ENCODE measurements at regions not wholly inside any gene's neighbourhood (a gene's known extent, or its start where the extent isn't known, plus 50 kb on each side); places are given as distances from the start of the nearest gene placed in this dataset.

DNA sequence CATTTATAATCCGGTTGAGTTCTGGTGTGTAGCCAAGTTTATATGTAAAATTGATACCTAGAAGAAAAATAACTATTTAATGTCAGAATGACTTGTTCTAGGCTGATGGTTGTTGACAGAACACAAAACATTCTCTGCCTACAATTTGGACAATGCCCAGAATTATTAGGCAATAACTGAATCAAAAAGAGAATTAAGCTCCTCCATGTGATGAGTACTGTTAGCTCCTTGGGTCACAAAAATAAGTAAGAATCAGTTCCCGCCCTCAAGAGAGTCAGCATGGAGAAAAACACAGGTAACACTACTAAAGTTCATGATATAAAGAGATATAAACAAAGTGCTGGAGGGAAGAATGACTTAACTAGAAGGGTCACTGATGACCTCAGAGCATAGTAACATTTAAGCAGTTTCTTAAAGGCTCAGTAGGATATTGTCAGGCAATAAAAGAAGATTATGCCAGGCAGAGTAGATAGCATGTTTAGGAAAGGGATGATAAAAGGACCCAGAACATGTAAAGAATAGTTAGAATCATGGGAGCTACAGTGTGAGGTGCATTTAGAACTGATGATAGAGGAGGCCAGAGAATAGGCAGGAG is 200.5 kb upstream of the ACTBL2 start:
- TF ChIP-seq GATA3 (IDR thresholded peaks at IDR 0.05; ENCODE audit: low read depth, low read length) (no peak), GATA2 (IDR thresholded peaks at IDR 0.05; ENCODE audit: low read depth, low read length) (no peak)

DNA sequence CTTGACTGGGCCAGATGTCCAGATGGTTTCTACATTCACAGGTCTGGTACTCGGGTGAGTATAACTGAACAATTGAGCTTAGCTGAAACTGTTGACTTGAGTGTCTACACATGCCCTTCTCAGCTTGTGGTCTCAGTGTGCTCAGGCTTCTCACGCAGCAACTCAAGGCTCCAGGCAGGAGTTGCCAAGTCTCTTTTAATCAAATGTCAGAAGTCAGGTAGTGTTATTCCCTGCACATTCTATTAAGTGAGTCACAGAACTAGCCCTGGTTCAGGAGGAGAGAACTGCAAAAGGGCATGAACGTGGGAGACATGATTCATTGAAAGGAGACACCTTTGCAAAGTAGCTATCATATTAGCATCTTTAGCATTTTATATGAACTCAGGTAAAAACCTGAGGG is 199.3 kb upstream of the ACTBL2 start:
- no peak for TF ChIP-seq GATA2 (IDR thresholded peaks at IDR 0.05; ENCODE audit: low read depth, low read length)

DNA sequence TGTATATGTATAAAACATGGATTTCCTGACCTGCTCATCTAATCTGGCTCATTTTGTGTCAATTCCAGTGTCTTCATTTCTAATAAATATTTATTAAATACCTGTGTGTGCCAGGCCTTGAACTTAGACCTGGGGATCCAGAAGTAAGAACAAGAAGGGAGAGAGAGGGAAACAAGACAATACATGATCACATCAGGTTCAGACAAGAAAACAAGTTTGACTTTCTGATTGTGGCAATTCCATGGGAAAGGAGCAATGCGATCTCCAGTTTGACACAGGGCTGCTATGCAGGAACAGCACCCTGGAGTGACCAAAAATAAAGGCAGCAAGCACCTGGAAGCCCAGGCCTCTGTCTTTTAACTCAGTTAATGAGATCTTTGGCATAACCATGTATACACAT is 198.1 kb upstream of the ACTBL2 start:
- no peak for TF ChIP-seq GATA2 (IDR thresholded peaks at IDR 0.05; ENCODE audit: low read depth, low read length)
- no peak for TF ChIP-seq GATA3 (IDR thresholded peaks at IDR 0.05; ENCODE audit: low read depth, low read length)

DNA sequence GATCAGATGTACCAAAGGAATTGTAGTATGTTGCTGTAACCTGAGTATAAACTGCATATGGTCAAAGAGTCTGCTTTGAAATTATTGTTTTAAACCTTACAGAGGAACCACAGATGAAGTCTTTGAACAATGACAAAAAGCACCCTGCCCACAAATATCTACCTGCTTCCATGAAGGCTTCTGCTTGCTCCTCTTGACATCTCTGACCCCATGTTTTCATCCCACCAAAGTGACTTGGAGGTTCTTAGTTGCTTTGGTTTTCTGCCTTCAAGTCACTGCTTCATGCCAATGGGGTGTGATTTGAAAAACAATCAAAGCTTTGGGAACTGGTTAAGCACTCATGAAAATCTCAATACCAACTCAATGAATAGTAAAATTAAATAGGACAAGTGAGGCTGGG is 194.6 kb upstream of the ACTBL2 start:
- TF ChIP-seq GATA3 (IDR thresholded peaks at IDR 0.05; ENCODE audit: low read depth, low read length): no peak
- TF ChIP-seq GATA2 (IDR thresholded peaks at IDR 0.05; ENCODE audit: low read depth, low read length): no peak

DNA sequence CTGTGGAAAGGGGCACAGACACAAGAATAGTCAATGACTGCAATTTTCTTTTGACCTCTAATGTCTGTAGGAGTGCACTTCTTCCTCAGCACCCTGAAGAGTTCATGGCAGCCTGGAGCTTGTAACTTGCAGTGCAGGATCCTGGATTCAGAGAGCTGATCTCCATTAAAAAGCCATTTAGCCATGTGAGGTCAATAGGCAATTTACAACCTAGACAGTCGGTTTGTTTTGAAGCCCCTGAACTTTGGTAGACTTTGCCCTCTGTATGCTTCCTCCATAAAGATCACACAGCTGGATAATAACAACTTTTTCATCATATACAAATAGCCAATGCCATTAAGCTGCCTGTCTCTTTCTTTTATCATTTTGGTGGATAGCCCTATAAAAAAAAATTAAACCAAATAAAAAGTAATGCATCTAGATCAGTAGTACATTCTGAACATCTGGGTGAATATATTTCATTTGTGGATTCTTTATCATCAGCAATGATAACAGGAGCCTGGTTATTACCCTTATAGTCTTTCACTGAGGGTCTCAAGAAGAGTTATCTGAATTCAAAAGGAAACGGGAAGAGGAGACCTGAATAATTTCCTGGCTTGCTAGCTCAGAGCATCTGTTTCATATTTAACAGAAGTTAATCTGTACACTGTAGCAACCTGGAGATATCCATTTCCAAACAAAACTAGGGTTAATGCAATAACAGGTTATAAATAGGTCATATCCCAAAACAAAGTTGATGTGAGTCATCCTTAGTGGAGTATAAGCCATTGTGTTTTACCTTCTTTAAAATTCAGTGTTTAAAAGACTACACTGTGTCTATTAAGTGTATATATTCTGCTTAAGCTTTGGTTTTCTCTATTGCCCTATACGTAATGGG is 193.8 kb upstream of the ACTBL2 start:
- TF ChIP-seq GATA3 (IDR thresholded peaks at IDR 0.05; ENCODE audit: low read depth, low read length) (no peak), GATA2 (IDR thresholded peaks at IDR 0.05; ENCODE audit: low read depth, low read length) (no peak)

DNA sequence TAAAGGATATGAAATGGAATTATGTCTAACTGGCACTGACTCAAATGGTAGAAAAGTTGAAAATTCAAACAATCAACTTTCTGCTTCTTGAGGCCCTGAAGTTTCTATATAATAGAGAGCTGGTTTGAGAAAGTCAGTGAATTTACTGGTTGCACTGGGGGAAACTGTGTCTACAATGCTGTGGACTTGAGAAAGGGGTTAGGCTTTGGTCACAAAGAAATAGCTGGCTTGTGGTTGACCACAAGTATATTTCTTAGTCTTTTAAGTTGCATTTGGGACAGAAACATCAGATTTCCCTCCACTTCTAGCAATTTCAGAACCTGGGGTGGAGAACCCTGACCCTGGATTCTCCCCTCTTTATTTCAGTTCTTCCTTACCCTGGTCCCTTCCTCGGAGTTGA is 192.6 kb upstream of the ACTBL2 start:
- TF ChIP-seq GATA2 (IDR thresholded peaks at IDR 0.05; ENCODE audit: low read depth, low read length): no peak
- TF ChIP-seq GATA3 (IDR thresholded peaks at IDR 0.05; ENCODE audit: low read depth, low read length): no peak

DNA sequence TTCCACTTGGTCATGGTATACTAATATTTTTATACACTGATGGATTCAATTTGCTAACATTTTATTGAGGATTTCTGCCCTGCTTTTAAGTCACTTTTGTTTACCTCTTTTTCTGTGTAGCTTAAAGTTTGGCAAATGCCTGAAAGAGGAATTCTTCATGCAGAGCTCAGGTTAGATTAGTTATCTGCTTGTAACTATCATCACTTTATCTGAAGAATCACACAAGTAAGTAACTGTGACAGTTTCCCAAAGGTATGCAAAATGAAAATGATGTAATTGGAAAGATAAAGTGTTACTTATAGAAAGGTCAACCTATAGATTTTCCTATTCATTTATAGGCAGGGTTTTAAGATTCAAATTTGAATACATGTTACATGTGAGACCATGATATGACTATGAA is 188.8 kb upstream of the ACTBL2 start:
- TF ChIP-seq GATA2 (IDR thresholded peaks at IDR 0.05; ENCODE audit: low read depth, low read length): no peak
- no peak for TF ChIP-seq GATA3 (IDR thresholded peaks at IDR 0.05; ENCODE audit: low read depth, low read length)

DNA sequence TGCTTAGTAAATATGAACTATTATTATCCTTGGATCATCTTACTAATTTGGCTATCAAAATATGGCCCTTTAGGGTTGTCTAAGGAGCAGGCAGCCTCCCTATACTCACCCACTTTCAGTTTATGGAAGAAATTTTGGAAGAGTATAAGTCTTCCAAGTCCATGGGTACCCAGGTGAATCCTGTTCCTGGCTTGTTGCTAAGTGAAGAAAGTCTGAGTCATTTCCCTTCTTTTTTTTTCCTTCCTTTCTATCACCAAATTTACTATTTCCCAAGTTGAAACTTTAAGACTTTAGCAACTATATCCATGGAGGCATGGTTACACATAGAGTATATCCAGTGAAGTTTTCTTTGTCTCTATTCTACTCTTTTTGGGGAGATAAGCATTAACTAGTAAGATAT is 184.0 kb upstream of the ACTBL2 start:
- no peak for TF ChIP-seq GATA3 (IDR thresholded peaks at IDR 0.05; ENCODE audit: low read depth, low read length)
- no peak for TF ChIP-seq GATA2 (IDR thresholded peaks at IDR 0.05; ENCODE audit: low read depth, low read length)

DNA sequence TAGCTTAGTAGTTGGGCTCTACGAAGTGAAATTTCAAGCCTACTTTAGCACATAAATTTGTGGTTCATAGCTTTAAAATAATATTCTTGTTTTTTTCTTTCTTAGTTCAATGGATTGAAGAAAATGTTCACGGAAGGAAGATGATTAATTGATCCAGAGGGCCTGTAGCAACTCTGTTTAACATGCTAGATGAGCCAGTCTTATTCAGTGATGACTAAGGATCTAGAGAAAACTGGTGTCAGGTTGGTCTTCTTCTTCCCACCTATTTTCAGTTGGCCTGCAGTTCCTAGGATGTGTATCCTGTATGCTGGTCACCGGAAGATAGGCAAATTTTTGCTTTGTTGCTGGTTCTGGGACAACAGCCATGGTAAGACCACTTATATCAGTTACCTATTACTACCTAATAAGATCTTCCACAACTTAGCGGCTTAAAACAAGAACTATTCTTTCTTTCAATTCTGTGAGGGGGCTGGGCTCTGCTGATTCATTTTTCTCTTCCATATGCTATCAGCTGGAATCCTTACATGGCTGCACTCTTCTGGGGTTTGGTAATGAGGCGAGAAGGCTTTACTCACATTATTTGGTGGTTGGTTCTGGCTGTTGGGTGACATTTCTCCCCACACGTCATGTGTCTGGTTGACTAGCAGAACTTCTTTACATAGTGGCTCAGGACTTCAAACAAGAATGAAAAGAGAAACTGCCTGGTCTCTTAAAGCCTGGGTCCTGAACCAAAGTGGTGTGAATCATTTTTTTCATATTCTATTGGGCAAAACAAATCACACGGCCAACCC is 182.7 kb upstream of the ACTBL2 start:
- TF ChIP-seq GATA2 (IDR thresholded peaks at IDR 0.05; ENCODE audit: low read depth, low read length): no peak
- no peak for TF ChIP-seq GATA3 (IDR thresholded peaks at IDR 0.05; ENCODE audit: low read depth, low read length)

DNA sequence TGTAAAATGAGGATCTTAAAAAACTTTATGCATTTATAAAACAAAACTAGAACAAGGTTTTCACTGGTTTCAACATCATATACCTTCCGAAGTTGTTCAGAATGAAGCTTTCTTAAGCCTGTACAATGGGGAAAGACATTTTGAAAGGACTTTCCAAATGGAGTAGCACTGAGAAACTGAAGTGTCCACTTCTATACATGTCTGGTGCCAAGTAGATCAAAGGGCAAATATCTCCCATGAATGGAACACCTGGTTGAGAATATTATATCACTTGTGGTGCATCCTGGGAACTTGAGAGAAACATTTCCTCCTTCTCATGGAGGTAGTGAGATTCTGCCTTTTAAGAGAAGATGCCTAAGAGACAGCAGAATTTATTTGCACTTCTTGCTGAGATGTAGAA is 182.1 kb upstream of the ACTBL2 start:
- no peak for TF ChIP-seq GATA2 (IDR thresholded peaks at IDR 0.05; ENCODE audit: low read depth, low read length)
- TF ChIP-seq GATA3 (IDR thresholded peaks at IDR 0.05; ENCODE audit: low read depth, low read length): no peak

DNA sequence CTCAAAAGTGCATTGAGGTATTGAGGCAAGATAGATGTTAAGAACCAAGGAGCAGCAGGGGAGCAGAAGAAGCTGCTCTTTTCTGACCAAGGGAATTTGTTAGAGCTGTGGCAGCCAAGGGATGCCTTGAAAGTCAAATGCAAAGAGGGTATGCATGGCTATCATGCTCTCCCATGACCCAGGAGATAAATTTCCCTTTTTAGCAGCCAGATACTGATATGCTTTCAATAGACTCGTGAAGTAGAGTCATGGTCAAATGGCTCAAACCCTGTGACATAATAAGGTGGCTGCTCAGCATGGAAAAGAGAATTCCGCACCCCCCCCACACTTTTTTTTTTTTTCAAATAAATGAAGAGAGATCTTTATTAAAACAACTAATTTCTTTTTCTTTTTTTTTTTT is 180.9 kb upstream of the ACTBL2 start:
- TF ChIP-seq GATA3 (IDR thresholded peaks at IDR 0.05; ENCODE audit: low read depth, low read length) (no peak), GATA2 (IDR thresholded peaks at IDR 0.05; ENCODE audit: low read depth, low read length) (no peak)

DNA sequence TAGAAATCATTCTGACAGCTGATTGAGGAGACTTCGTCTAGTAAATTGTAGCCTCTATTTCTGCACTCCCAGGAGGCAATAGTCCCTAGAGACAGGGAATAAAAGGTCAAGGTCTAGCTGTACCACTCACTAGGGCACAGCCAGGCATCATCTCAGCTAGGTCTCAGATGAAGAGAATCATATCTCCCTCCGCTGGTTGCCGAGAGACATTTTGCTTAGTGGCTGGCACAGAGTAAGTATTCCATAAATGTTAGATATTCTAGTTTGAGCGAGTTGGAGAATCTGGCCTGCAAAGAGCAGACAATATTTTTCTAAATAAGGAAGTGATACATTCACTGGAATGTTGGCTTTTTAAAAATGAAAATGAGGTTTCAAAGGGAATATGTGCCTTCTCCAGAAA is 180.4 kb upstream of the ACTBL2 start:
- no peak for TF ChIP-seq GATA3 (IDR thresholded peaks at IDR 0.05; ENCODE audit: low read depth, low read length)
- TF ChIP-seq GATA2 (IDR thresholded peaks at IDR 0.05; ENCODE audit: low read depth, low read length): no peak

DNA sequence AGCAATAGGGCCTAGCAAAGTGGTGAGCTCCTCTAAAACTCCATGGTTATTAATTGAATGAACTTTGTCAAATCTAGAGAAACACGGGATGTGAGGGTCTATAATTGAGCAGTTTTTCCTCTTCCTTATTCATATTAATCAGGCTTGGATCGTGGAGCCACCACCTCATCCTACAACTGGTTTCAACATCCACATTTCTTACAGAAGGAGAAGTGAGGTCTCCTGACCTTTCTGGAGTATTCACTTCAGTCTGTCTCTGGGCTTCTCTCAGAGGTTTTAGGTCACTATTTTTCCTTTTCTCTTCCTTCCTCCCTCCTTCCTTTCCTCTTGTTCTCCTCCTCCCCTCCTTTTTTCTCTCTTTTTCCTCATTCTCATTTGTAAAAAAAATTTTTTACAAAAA is 177.3 kb upstream of the ACTBL2 start:
- TF ChIP-seq GATA2 (IDR thresholded peaks at IDR 0.05; ENCODE audit: low read depth, low read length) (no peak), GATA3 (IDR thresholded peaks at IDR 0.05; ENCODE audit: low read depth, low read length) (no peak)

DNA sequence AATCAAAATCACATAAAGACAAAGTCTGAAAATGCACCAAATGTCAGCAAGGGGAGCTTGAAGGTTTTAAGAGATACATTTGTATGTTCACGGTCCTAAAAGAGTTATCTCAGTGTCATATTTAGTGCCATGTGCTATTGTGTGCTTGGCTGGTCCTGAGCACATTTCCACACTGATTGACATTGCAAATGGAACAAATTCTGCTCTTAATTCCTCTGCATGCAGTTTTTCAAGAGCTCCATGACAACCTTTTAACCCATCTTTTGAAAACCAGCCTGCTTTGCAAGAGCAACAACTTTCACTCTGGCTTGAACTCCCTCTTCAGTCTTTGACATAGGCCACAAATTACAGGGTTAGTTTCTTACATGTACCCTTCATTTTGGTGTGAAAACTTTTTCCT is 175.4 kb upstream of the ACTBL2 start:
- no peak for TF ChIP-seq GATA3 (IDR thresholded peaks at IDR 0.05; ENCODE audit: low read depth, low read length)
- no peak for TF ChIP-seq GATA2 (IDR thresholded peaks at IDR 0.05; ENCODE audit: low read depth, low read length)

DNA sequence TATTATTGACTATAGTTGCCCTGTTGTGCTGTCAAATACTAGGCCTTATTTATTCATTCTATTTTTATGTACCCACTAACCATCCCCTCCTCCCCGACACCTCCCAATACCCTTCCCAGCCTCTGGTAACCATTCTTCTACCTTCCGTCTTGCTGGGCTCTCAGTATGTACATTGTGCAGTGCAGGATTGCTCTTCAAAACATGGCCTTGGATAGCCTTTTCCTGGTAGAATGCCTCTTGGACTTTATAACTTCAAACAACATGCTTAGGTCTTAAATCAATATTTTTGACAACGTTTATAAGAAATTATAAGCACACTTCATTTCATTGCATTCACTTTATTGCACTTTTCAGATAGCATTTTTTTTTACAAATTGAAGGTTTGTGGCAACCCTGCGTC is 172.6 kb upstream of the ACTBL2 start:
- no peak for TF ChIP-seq GATA3 (IDR thresholded peaks at IDR 0.05; ENCODE audit: low read depth, low read length)
- no peak for TF ChIP-seq GATA2 (IDR thresholded peaks at IDR 0.05; ENCODE audit: low read depth, low read length)
